Testis (tissue), 2 donors: ENCODE measurements at regions not wholly inside any gene's neighbourhood (a gene's known extent, or its start where the extent isn't known, plus 50 kb on each side); places are given as distances from the start of the nearest gene placed in this dataset.
A peak's percentile ranks its signal among the peaks of the same experiment; 100 is the strongest.

ENCODE experiments used
- DNase-seq: peaks from one replicate; pipeline ENCODE4 v3.0.0-alpha.2; 2019
- H3K27ac ChIP-seq, 2 donors: fragments of 200-600 bp; sonication (generic); one replicate each; pipeline ENCODE4 v1.5.1; 2019
- H3K27me3 ChIP-seq: fragments of 200-600 bp; sonication (generic); one replicate; pipeline ENCODE4 v1.5.1; 2019
- H3K36me3 ChIP-seq: fragments of 200-600 bp; sonication (generic); one replicate; pipeline ENCODE4 v1.5.1; 2017; ENCODE audit warnings: low read depth; ENCODE audit errors: missing control alignments
- H3K4me1 ChIP-seq: fragments of 200-600 bp; sonication (generic); one replicate; pipeline ENCODE4 v1.5.1; 2019
- H3K4me3 ChIP-seq, 2 donors: fragments of 200-600 bp; sonication (generic); one replicate each; pipeline ENCODE4 v1.5.1; 2017 to 2019
- H3K9me3 ChIP-seq: fragments of 200-600 bp; sonication (generic); one replicate; pipeline ENCODE4 v1.5.1; 2017
- POLR2A ChIP-seq: fragments of 450-650 bp; IDR thresholded peaks from one replicate; pipeline ENCODE4 v1.6.1; 2017; ENCODE audit warnings: antibody characterized with exemption, mild to moderate bottlenecking, moderate library complexity
- whole genome bisulfite sequencing, 2 donors: methylation state at CpG; one replicate each; pipeline ENCODE4 v1.1.5; 2018; 5-methylcytosine and 5-hydroxymethylcytosine counted together
- intact Hi-C: fragments of 100-400 bp; cut with DNase I; formaldehyde crosslinking; loops from one replicate; pipeline ENCODE4 v1.15.1; 2023; ENCODE audit warnings: low total_unique reads
- TF ChIP-seq, protein P1 (sequence below), 3 experiments: fragments of 450-650 bp in 2 of 3; fragments of 200-600 bp in 1 of 3; sonication (generic) in 1 of 3; IDR thresholded peaks; one replicate each; pipeline ENCODE4 v1.5.1; 2016 to 2019; ENCODE audit warnings: antibody characterized with exemption in 3 of 3, mild to moderate bottlenecking in 2 of 3, moderate library complexity in 1 of 3

DNA sequence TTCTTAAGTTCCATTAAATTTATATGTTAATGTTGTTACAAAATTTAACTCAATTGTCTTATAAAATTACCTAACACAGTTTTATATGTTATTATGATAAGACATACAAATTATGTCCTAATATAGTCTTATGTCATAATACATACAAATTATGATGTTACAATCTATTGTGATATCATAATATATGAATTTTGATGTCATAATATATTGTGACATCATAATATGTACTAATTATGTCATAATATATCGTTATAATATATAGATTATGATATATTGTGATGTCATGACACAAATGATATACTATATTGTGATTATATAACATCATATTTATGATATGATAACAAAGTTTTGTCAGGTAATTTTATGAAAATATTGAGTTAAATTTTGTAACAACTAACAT is 1789.6 kb downstream of the TP53TG3F start:
- no peak overlapping the region for H3K4me3 ChIP-seq
- H3K9me3 ChIP-seq, result no peaks in the 10 kb centered on the region
- 21 to 31% methylated on average over 1 of the region's 1 CpG for WGBS, 2 donors
- no peak overlapping the region for H3K27ac ChIP-seq
- no peak for DNase-seq
- no peaks in the 10 kb centered on the region for H3K4me1 ChIP-seq
- TF ChIP-seq, protein P1, sequence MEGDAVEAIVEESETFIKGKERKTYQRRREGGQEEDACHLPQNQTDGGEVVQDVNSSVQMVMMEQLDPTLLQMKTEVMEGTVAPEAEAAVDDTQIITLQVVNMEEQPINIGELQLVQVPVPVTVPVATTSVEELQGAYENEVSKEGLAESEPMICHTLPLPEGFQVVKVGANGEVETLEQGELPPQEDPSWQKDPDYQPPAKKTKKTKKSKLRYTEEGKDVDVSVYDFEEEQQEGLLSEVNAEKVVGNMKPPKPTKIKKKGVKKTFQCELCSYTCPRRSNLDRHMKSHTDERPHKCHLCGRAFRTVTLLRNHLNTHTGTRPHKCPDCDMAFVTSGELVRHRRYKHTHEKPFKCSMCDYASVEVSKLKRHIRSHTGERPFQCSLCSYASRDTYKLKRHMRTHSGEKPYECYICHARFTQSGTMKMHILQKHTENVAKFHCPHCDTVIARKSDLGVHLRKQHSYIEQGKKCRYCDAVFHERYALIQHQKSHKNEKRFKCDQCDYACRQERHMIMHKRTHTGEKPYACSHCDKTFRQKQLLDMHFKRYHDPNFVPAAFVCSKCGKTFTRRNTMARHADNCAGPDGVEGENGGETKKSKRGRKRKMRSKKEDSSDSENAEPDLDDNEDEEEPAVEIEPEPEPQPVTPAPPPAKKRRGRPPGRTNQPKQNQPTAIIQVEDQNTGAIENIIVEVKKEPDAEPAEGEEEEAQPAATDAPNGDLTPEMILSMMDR (IDR thresholded peaks at IDR 0.05), result no peak
- TF ChIP-seq POLR2A, result no peak
- H3K27me3 ChIP-seq, result no peaks in the 10 kb centered on the region
- intact Hi-C loops, result loop anchor here (10.0 kb wide), 1 partner anchor 54 kb away; no protein-coding TSS in a partner anchor
- H3K36me3 ChIP-seq, result no peaks in the 10 kb centered on the region

DNA sequence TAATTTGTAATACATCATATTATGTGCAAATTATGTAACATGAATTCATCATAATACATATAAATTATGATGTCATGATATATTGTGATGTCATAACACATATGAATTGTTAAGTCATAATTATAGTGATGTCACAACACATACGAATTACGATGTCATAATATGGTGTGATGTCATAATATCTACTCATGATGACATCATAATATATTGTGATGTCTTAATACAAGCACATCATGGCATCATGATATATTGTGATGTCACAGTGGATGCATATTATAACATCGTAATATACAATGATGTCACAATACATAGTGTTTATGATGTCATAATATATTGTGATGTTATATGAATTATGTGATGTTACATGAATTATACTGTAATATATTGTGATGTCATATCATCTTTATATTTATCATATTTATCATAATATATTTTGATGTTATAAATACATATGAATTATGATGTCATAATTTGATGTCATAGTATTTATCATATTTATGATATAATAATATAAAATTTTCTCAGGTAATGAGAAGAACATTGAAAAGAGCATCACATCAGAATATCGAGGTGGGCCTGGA is 1793.0 kb downstream of the TP53TG3F start:
- Histone ChIP-seq H3K27ac (no peak overlapping the region), H3K27me3 (no peaks in the 10 kb centered on the region), H3K4me3 (no peak overlapping the region), H3K4me1 (no peaks in the 10 kb centered on the region), H3K36me3 (no peaks in the 10 kb centered on the region), H3K9me3 (no peaks in the 10 kb centered on the region)
- no peak for DNase-seq
- no peak for TF ChIP-seq POLR2A
- TF ChIP-seq, protein P1 (IDR thresholded peaks at IDR 0.05), result no peak
- intact Hi-C loops, result no loop called here
- 83 to 85% methylated on average over 4 of the region's 4 CpGs for WGBS, 2 donors

DNA sequence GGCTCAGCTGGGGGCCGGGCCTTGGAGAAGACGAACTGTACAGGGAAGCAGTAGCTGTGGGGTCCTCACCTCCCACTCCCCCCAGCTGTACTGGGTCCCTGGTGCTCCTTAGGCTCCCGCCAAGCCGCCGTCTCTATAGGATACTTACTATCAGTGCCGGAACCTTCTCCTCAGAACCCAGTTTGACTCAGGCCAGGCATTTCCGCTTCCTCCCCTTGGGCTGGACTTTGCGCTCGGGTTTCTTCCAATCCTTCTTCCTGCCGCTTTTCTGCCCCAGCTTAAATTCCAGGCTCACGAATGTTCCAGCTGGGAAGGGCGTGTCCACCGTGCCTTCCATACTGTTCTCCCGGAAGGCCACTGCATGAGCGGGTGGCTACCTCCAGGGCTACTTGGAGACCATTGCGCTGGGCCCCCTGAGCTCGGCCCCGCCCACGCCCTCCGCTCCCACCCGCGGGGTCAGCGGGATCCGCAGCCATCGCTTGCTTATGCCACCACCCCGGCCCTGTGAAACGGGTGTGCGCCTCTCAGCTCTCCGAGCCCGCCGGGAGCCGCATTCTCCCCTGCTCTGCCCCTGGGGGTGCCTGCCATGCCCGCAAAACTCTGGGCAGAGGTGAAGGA is 1795.9 kb downstream of the TP53TG3F start:
- Histone ChIP-seq H3K4me1 (no peaks in the 10 kb centered on the region), H3K36me3 (no peaks in the 10 kb centered on the region), H3K27ac (no peak overlapping the region), H3K27me3 (no peaks in the 10 kb centered on the region), H3K9me3 (no peaks in the 10 kb centered on the region), H3K4me3 (peak overlapping the region; percentile 32 to 48)
- DNase-seq, result peak; percentile 17
- WGBS, 2 donors, result 39 to 45% methylated on average over 30 to 33 of the region's 33 CpGs
- no peak for TF ChIP-seq POLR2A
- TF ChIP-seq, protein P1 (IDR thresholded peaks at IDR 0.05), result no peak
- intact Hi-C loops, result no loop called here

DNA sequence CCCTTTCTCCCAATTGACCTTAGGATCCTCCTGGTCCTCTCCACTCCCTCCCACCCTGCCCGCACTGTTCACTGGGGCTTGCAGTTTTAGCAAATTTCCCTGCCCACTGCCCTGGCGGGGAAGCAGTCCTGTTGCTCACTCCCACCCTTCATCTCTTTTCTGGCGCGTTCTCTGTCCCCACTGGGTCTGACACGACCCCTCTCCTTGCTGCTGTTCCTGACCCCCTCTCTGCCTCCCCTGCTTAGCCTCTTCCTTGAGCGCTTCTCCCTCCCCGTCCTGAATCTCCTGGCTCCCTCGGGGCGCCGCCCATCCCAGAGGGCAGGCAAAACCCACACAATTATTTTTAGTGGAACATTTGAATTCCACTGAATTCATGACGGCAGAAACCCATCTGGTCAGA is 1796.4 kb downstream of the TP53TG3F start:
- intact Hi-C loops, result no loop called here
- peak overlapping the region; percentile 32 to 48 for H3K4me3 ChIP-seq
- TF ChIP-seq, protein P1 (IDR thresholded peaks at IDR 0.05), result no peak
- no peak for TF ChIP-seq POLR2A
- H3K4me1 ChIP-seq, result no peaks in the 10 kb centered on the region
- no peaks in the 10 kb centered on the region for H3K36me3 ChIP-seq
- 36 to 37% methylated on average over 11 of the region's 11 CpGs for WGBS, 2 donors
- H3K27me3 ChIP-seq, result no peaks in the 10 kb centered on the region
- no peaks in the 10 kb centered on the region for H3K9me3 ChIP-seq
- no peak overlapping the region for H3K27ac ChIP-seq
- DNase-seq, result no peak

DNA sequence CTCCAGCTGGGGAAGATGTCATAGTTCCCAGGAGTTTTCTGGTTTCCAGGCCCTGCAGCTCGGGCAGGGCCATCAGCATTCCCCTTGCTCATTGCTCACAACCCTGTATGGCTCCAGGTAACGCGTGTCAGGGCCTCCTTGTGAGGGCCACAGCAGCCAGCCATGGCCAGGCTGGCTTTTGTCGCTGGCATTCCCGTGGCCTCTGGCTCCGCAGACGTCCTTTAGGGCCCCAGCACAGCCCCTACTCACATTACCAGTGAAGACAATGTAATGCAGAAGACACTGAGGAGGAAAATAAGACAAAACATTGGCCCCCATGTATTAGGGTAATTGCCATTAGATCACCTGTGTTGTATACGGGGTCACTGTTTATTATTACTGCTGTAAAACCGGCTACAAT is 1799.0 kb downstream of the TP53TG3F start:
- Histone ChIP-seq H3K27ac (no peak overlapping the region), H3K4me3 (no peak overlapping the region), H3K36me3 (no peaks in the 10 kb centered on the region), H3K4me1 (no peaks in the 10 kb centered on the region), H3K9me3 (no peaks in the 10 kb centered on the region), H3K27me3 (no peaks in the 10 kb centered on the region)
- no peak for TF ChIP-seq POLR2A
- TF ChIP-seq, protein P1 (IDR thresholded peaks at IDR 0.05), result no peak
- intact Hi-C loops, result no loop called here
- 67 to 77% methylated on average over 9 of the region's 9 CpGs for WGBS, 2 donors
- no peak for DNase-seq
